GM20000 (cell line): ENCODE measurements at regions not wholly inside any gene's neighbourhood (a gene's known extent, or its start where the extent isn't known, plus 50 kb on each side); places are given as distances from the start of the nearest gene placed in this dataset.
A peak's percentile ranks its signal among the peaks of the same experiment; 100 is the strongest.

Experiments
- DNase-seq: peaks from one replicate; pipeline ENCODE4 v3.0.0; 2012; ENCODE audit warnings: low spot score
- TF ChIP-seq, protein P1 (sequence below): IDR thresholded peaks from 2 replicates; pipeline ENCODE4 v1.5.1; 2012; ENCODE audit warnings: mild to moderate bottlenecking, control low read depth; ENCODE audit errors: extremely low read depth, missing control alignments

DNA sequence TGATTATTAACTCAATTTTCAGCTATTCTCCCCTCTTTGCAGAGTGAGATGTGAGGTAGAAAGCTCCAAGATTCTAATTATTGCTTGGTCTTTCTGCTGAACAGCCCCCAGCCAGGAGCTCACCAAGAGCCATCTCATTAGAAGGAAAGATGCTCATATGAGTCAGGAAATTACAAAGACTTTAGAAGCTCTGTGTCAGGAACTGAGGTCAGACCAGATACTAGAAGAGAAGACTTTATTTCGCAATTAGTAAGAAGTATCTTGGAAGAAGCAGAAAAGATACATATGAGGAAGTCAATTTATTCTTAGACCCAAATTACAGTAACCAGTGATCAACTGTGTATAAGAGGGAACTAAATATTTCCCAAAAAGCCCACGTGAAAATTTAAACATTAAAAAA, 626.9 kb downstream of the ZWINT start:
- DNase-seq, result no peak
- TF ChIP-seq, protein P1, sequence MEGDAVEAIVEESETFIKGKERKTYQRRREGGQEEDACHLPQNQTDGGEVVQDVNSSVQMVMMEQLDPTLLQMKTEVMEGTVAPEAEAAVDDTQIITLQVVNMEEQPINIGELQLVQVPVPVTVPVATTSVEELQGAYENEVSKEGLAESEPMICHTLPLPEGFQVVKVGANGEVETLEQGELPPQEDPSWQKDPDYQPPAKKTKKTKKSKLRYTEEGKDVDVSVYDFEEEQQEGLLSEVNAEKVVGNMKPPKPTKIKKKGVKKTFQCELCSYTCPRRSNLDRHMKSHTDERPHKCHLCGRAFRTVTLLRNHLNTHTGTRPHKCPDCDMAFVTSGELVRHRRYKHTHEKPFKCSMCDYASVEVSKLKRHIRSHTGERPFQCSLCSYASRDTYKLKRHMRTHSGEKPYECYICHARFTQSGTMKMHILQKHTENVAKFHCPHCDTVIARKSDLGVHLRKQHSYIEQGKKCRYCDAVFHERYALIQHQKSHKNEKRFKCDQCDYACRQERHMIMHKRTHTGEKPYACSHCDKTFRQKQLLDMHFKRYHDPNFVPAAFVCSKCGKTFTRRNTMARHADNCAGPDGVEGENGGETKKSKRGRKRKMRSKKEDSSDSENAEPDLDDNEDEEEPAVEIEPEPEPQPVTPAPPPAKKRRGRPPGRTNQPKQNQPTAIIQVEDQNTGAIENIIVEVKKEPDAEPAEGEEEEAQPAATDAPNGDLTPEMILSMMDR, result no peak

DNA sequence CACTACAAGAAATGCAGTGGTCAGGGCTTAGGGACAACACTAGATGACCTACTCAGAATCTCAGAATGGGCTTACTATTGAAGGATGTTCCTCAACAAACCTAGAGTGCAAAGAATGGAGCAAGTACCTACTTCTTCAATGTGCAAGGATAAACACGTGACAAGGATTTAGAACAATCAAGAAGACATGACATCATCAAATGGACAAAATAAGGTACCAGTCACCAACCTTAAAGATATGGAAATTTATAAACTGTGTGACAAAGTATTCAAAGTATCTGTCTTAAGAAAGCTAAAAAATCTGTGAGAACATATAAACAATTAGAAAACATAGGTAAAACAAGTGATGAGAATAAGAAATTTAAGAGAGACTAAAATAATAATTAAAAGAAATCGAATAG, 656.1 kb downstream of the ZWINT start:
- TF ChIP-seq, protein P1, result no peak
- DNase-seq, result no peak

DNA sequence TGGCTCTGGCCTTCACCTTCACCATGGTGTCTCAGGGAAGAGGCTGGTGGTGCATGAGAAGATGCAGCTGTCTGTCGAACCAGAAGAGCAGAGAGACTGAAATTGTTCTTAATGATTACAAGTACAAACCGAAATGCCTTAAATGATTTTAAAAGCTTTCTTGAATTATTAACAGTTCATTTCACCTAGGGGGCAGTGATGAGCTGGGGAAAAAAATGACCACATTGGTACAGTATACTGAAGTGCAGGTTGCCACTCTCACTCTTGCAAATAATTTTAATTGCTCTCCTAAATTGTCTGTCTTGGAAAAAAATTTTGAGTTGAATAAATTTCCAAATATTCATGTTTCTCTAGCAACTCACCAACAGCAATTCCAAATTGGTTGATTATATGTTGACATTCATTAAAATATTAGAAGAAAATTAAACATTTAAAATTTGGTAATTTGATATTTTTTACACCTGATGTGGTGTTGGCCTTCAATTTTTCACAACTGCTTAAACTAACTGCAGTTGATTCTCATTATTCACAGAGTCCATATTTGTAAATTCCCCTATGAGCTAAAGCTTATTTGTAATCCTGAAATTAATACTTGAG, 692.6 kb downstream of the ZWINT start:
- DNase-seq, result no peak
- TF ChIP-seq, protein P1, result peak; percentile 31

DNA sequence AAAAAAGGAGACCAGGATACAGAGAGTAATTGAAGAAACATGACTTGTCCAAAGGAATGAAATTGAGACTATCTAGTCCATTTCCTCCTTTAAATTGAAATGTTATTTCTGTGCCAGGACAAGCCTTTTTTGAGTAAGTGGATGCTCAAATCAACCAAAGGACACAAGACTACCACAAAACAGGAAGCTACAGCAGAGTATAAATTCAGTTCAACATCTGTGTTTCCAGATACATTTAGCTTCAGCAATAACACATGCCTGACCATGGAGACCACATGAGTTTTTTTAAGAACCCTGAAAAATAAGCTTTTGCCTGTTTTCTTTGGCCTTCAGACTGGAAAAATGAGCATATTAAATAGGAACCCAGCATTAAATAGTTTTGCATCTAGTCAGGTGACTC, 707.5 kb downstream of the ZWINT start:
- DNase-seq, result no peak
- TF ChIP-seq, protein P1, result no peak

DNA sequence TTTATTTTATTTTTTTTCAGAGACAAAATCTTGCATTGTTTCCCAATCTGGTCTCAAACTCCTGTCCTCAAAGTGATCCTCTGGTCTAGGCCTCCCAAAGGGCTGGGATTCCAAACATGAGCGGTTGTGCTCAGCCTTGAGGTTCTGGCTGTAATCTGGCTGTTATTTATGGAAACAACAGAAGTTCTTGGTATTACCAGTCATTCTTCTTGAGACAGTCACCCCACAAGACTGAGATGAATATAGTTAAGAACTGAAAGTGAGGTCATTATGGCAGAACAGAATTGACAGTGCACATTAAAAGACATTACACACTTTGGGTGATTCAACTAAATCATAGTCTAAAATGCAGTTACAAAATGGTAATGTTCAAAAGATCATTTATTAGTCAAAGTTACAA, 719.5 kb downstream of the ZWINT start:
- no peak for DNase-seq
- TF ChIP-seq, protein P1, result no peak

DNA sequence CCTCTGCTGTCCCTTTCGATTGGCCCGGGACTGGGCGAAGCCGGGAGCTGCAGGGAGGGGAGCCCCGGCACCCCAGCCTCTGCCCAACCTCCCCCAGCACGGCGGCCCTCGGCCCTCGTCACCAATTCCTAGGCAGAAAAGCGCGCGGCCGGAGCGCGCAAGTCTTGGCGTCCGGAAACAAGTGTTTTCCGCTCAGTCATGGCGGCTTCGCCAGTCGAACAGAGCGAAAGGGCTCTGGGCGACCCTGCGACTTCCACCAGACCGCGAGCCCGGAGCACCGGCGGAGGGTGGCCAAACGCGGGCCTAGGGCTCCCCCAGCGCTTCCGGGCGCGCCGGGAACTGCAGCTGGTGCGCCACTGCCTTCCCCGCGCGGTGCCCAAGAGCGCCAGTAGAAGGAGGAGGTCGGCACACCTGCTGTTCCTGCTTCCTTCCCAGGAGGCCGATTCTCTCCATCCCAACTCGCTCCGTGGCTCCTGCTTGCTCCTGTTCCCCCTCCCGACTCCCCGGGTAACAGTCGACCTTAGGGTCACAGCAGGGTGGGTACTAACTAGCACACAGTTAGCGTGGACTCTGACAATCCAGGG, 729.9 kb downstream of the ZWINT start:
- DNase-seq, result peak; percentile 39
- TF ChIP-seq, protein P1, result peak; percentile 51

DNA sequence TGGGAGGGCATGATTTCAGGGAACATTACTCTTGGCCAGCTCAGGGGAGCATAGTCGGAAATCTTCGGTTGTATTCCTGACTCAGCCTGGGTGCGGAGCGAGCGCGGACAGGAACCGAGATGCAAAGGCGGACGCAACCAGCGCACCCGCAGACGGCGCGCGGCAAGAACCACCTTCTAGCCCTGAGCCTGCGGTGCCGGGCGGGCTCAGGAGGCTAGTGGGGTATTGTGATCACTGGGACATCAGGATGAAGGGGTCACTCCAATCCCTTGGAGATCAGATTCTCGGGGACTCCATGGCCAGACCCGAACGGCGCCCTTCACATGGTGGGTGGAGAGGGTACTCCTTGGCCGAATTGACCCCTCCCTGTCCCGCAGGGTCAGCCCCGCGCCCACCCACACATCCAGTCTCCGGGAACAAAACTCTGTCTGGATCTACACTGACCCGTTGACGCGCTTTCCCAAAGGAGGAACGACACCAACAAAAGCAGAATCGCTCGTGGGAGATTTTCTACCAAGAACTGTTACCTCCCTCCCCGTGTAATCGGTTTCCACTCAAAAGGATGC, 730.5 kb downstream of the ZWINT start:
- DNase-seq, result no peak

More for the DNA sequence above, 730.5 kb downstream of the ZWINT start:
- TF ChIP-seq, protein P1, result no peak
